ENCODE measurements at regions not wholly inside any gene's neighbourhood (a gene's known extent, or its start where the extent isn't known, plus 50 kb on each side); places are given as distances from the start of the nearest gene placed in this dataset.

DNA sequence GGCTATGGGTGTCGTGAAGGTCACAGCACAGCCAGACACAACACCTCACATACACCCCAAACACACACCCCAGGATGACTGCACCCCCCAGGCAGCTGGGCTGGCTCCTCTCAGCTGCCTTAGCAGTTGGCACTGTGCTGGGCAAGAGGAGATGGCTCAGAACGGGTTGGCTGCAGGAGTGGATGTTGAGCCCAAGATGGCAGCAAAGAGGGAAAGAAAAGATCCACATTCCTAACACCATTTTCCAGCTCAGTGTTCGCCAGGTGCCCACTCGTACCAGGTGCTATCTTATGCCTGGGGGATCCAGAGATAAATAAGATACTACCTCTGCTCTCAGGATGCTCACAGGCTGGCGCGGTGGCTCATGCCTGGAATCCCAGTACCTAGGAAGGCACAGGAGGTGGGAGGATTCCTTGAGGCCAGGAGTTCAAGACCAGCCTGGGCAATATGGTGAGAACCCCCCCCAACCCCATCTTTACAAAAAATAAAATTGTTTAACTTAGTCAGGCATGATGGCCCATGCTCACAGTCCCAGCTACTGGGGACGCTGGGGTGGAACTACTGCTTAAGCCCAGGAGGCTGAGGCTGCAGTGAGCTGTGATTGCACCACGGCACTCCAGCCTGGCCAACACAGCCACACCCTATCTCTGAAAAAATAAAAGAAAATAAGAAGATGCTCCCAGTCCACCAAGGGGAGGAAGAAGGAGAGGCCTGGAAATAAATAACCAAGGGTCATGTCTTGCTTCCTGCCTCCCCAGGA lies 89.7 kb upstream of the ZNF507 start:
- Histone ChIP-seq H3K79me2 (ENCODE audit: insufficient read depth, low read length) (no peaks in the 10 kb centered on the region), H3K27ac (ENCODE audit: low read depth, low read length) (no peak overlapping the region), H3K4me2 (ENCODE audit: insufficient read depth, low read length) (no peak overlapping the region), H3K9me3 (ENCODE audit: low read depth, low read length) (no peaks in the 10 kb centered on the region), H3K27me3 (ENCODE audit: insufficient read depth, low read length) (no peaks in the 10 kb centered on the region), H4K20me1 (ENCODE audit: insufficient read depth, low read length) (no peaks in the 10 kb centered on the region), H2AFZ (ENCODE audit: low read length) (no peak overlapping the region), H3K4me3 (ENCODE audit: insufficient read depth, low read length) (no peak overlapping the region), H3K36me3 (ENCODE audit: insufficient read depth, low read length) (no peaks in the 10 kb centered on the region), H3K4me1 (ENCODE audit: insufficient read depth, low read length) (no peaks in the 10 kb centered on the region)
- TF ChIP-seq, protein P1, sequence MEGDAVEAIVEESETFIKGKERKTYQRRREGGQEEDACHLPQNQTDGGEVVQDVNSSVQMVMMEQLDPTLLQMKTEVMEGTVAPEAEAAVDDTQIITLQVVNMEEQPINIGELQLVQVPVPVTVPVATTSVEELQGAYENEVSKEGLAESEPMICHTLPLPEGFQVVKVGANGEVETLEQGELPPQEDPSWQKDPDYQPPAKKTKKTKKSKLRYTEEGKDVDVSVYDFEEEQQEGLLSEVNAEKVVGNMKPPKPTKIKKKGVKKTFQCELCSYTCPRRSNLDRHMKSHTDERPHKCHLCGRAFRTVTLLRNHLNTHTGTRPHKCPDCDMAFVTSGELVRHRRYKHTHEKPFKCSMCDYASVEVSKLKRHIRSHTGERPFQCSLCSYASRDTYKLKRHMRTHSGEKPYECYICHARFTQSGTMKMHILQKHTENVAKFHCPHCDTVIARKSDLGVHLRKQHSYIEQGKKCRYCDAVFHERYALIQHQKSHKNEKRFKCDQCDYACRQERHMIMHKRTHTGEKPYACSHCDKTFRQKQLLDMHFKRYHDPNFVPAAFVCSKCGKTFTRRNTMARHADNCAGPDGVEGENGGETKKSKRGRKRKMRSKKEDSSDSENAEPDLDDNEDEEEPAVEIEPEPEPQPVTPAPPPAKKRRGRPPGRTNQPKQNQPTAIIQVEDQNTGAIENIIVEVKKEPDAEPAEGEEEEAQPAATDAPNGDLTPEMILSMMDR (IDR thresholded peaks at IDR 0.05; ENCODE audit: extremely low read depth, low read depth, low read length): no peak
- DNase-seq (ENCODE audit: insufficient read length, low spot score, missing footprints): no peak

DNA sequence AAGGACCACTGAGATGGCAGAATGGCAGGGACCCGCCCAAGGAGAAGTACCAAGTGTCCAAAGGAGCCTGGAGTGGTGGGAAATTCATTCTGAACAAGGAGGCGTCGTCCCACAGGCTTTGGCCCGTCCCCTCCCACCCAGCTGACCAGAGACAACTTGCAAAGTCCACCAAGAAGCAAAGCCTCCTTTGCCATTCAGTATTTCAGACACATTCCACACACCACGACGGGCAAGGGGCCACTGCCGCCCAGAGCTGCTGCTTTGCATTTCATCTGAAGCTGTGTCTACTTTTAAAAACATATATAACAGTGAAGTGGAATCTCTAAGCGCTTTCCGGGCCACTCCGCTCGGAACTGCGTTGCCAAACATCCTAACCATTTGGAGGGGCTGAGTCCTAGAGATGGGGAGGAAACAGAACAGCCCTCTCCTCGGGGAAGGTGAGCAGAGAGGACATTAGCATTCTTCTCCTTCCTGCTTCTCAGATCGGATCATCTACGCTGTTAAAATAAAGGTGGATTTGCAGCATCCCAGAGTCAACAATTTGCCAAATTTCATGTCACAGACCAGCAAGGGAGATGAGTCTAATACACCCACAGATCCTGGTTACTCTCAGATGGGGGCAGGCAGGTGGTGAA lies 89.0 kb upstream of the ZNF507 start:
- no peak for DNase-seq (ENCODE audit: insufficient read length, low spot score, missing footprints)
- Histone ChIP-seq H3K79me2 (ENCODE audit: insufficient read depth, low read length) (no peaks in the 10 kb centered on the region), H3K4me2 (ENCODE audit: insufficient read depth, low read length) (no peak overlapping the region), H3K27me3 (ENCODE audit: insufficient read depth, low read length) (no peaks in the 10 kb centered on the region), H3K9me3 (ENCODE audit: low read depth, low read length) (no peaks in the 10 kb centered on the region), H3K27ac (ENCODE audit: low read depth, low read length) (no peak overlapping the region), H3K36me3 (ENCODE audit: insufficient read depth, low read length) (no peaks in the 10 kb centered on the region), H4K20me1 (ENCODE audit: insufficient read depth, low read length) (no peaks in the 10 kb centered on the region), H3K4me1 (ENCODE audit: insufficient read depth, low read length) (no peaks in the 10 kb centered on the region), H2AFZ (ENCODE audit: low read length) (no peak overlapping the region), H3K4me3 (ENCODE audit: insufficient read depth, low read length) (no peak overlapping the region)
- TF ChIP-seq, protein P1 (IDR thresholded peaks at IDR 0.05; ENCODE audit: extremely low read depth, low read depth, low read length): no peak

DNA sequence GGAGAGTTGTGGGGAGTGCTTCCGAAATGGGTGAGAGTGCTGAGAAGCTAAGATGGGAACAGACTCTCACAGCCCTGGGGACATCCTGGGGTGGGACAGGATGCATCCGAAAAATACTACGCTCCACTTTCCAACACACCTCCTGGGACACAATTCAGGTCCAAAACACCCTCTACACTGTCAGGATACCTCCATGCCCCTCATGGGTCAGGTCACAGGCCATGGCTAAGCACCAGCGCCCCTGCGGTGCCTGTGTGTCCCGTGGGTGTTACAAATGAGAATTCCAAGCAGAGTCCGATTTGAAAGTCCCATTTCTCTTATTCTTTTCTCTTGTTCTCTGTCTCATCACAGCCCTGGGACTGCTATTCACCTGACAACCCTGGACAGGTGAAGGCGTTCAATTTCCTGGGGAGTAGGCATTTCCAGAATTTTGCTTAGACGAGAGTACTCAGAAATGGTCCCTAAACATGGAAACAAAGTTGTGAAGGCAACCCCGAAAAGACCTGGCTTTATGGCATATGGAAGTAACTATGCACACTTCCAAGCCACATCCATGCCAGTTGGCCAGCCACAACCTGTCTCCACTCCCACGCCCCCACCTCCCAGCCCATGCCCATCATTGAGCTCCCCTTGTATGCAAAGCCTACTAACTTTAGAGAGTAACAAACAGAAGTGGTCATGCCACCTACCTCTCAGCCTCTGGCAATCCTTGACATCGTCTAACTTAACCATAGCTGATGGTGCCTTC lies 87.9 kb upstream of the ZNF507 start:
- no peak overlapping the region for H3K4me3 ChIP-seq (ENCODE audit: insufficient read depth, low read length)
- TF ChIP-seq, protein P1 (IDR thresholded peaks at IDR 0.05; ENCODE audit: extremely low read depth, low read depth, low read length): no peak
- H3K9me3 ChIP-seq (ENCODE audit: low read depth, low read length): no peaks in the 10 kb centered on the region
- no peaks in the 10 kb centered on the region for H3K4me1 ChIP-seq (ENCODE audit: insufficient read depth, low read length)
- no peaks in the 10 kb centered on the region for H4K20me1 ChIP-seq (ENCODE audit: insufficient read depth, low read length)
- H3K27ac ChIP-seq (ENCODE audit: low read depth, low read length): no peak overlapping the region
- H3K27me3 ChIP-seq (ENCODE audit: insufficient read depth, low read length): no peaks in the 10 kb centered on the region
- H3K4me2 ChIP-seq (ENCODE audit: insufficient read depth, low read length): no peak overlapping the region
- no peak for DNase-seq (ENCODE audit: insufficient read length, low spot score, missing footprints)
- H2AFZ ChIP-seq (ENCODE audit: low read length): no peak overlapping the region
- no peaks in the 10 kb centered on the region for H3K36me3 ChIP-seq (ENCODE audit: insufficient read depth, low read length)
- H3K79me2 ChIP-seq (ENCODE audit: insufficient read depth, low read length): no peaks in the 10 kb centered on the region

DNA sequence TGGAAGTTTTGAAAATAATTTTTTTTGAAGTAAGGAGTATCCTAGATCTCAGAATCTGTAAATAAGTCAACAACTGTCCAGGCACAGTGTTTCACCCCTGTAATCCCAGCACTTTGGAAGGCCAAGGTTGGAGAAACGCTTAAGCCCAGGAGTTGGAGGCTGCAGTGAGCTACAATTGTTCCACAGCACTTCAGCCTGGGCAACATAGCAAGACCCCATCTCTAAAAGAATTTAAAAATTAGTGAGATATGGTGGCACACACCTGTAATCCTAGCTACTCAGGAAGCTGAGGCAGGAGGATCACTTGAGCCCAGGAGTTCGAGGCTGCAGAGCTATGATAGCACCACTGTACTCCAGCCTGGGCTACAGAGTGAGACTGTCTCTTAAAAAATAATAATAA lies 87.2 kb upstream of the ZNF507 start:
- H3K4me3 ChIP-seq (ENCODE audit: insufficient read depth, low read length): no peak overlapping the region
- H3K27me3 ChIP-seq (ENCODE audit: insufficient read depth, low read length): no peaks in the 10 kb centered on the region
- H3K4me2 ChIP-seq (ENCODE audit: insufficient read depth, low read length): no peak overlapping the region
- no peaks in the 10 kb centered on the region for H3K4me1 ChIP-seq (ENCODE audit: insufficient read depth, low read length)
- no peaks in the 10 kb centered on the region for H3K79me2 ChIP-seq (ENCODE audit: insufficient read depth, low read length)
- no peaks in the 10 kb centered on the region for H3K36me3 ChIP-seq (ENCODE audit: insufficient read depth, low read length)
- no peak overlapping the region for H3K27ac ChIP-seq (ENCODE audit: low read depth, low read length)
- H3K9me3 ChIP-seq (ENCODE audit: low read depth, low read length): no peaks in the 10 kb centered on the region
- DNase-seq (ENCODE audit: insufficient read length, low spot score, missing footprints): no peak
- no peak overlapping the region for H2AFZ ChIP-seq (ENCODE audit: low read length)
- TF ChIP-seq, protein P1 (IDR thresholded peaks at IDR 0.05; ENCODE audit: extremely low read depth, low read depth, low read length): no peak
- no peaks in the 10 kb centered on the region for H4K20me1 ChIP-seq (ENCODE audit: insufficient read depth, low read length)

All from osteoblast (primary cell).